SU-DHL-6 (cell line): ENCODE measurements at regions not wholly inside any gene's neighbourhood (a gene's known extent, or its start where the extent isn't known, plus 50 kb on each side); places are given as distances from the start of the nearest gene placed in this dataset.

Experiments
- H2AFZ ChIP-seq: fragments of 200-600 bp; sonication (generic); 2 replicates; pipeline ENCODE4 v1.6.1; 2014; ENCODE audit warnings: low read depth, mild to moderate bottlenecking, moderate library complexity, mixed read lengths, antibody characterized with exemption, low read length; ENCODE audit not compliant: severe bottlenecking
- H3F3A ChIP-seq: fragments of 200-600 bp; shearing (Covaris generic); 2 replicates; pipeline ENCODE4 v1.6.0; 2016; ENCODE audit warnings: antibody characterized with exemption, mild to moderate bottlenecking; ENCODE audit not compliant: insufficient read depth
- H3K27ac ChIP-seq: fragments of 200-600 bp; sonication (generic); 2 replicates; pipeline ENCODE4 v1.5.1; 2016; ENCODE audit warnings: low read depth, mild to moderate bottlenecking, low read length, moderate library complexity, mixed read lengths
- H3K27me3 ChIP-seq: fragments of 200-600 bp; sonication (generic), shearing (Covaris generic); 2 replicates; pipeline ENCODE4 v1.6.0; 2014; ENCODE audit warnings: mild to moderate bottlenecking, low read length
- H3K36me3 ChIP-seq: fragments of 200-600 bp; sonication (generic); 2 replicates; pipeline ENCODE4 v1.6.1; 2014; ENCODE audit warnings: mild to moderate bottlenecking, low read length, mixed read lengths
- H3K4me2 ChIP-seq: fragments of 300-600, 200-600 bp; shearing (Covaris generic), sonication (generic); 2 replicates; pipeline ENCODE4 v1.6.0; 2014; ENCODE audit warnings: low read length, low read depth, mild to moderate bottlenecking; ENCODE audit not compliant: poor library complexity, severe bottlenecking
- H3K4me3 ChIP-seq: fragments of 200-600 bp; sonication (generic); 2 replicates; pipeline ENCODE4 v1.5.1; 2014; ENCODE audit warnings: antibody characterized with exemption, low read length, mild to moderate bottlenecking, mixed read lengths; ENCODE audit not compliant: insufficient read depth, poor library complexity, severe bottlenecking
- H3K79me2 ChIP-seq: fragments of 200-600 bp; sonication (generic); 2 replicates; pipeline ENCODE4 v1.6.1; 2014; ENCODE audit warnings: mild to moderate bottlenecking, low read length, moderate library complexity; ENCODE audit not compliant: insufficient read depth
- H3K9ac ChIP-seq: fragments of 200-600 bp; sonication (generic); 2 replicates; pipeline ENCODE4 v1.7.0; 2014; ENCODE audit warnings: mild to moderate bottlenecking, low read length
- H3K9me2 ChIP-seq: fragments of 200-600 bp; sonication (generic); replicated peaks from 2 replicates; pipeline ENCODE4 v1.6.1; 2014; ENCODE audit warnings: low read length; ENCODE audit not compliant: insufficient read depth
- H3K9me3 ChIP-seq: fragments of 200-600 bp; sonication (generic); 2 replicates; pipeline ENCODE4 v1.6.1; 2014; ENCODE audit warnings: low read length, mixed read lengths; ENCODE audit not compliant: insufficient read depth
- H4K20me1 ChIP-seq: fragments of 200-600 bp; sonication (generic); 2 replicates; pipeline ENCODE4 v1.6.1; 2014; ENCODE audit warnings: low read depth, mild to moderate bottlenecking, antibody characterized with exemption, low read length, moderate library complexity, mixed read lengths
- EZH2phosphoT487 ChIP-seq: fragments of 200-600 bp; sonication (generic), shearing (Covaris generic); conservative IDR thresholded peaks from 2 replicates; pipeline ENCODE4 v1.6.1; 2018; ENCODE audit warnings: mild to moderate bottlenecking, antibody characterized with exemption, low read length, moderate library complexity, mixed read lengths
- TF ChIP-seq, protein P1 (sequence below): fragments of 200-600 bp; sonication (generic); IDR thresholded peaks from one replicate; pipeline ENCODE4 v1.5.1; 2017; ENCODE audit warnings: antibody characterized with exemption, mild to moderate bottlenecking, low read length, moderate library complexity; ENCODE audit not compliant: insufficient read depth, poor library complexity, severe bottlenecking

DNA sequence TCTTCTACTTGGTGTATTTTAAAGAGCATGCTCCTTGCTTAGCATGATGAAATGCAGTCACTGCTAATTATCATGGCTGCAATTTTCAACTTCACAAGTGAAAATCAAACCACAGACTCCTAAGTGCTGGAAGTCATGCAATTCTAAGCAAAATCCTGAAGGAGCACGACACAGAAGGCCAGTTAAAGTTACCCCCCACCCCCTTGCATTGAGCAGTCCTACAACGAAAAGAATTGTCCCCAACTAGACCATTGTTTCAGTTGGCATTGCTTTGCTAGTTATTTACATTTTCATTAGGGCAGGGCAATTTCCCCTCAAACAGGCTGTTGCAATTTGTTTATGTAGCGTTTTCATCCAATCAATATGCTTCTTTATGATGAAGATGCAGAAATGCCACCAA is 321.2 kb downstream of the PCDH7 start:
- no peak overlapping the region for H3K4me2 ChIP-seq
- no peaks in the 10 kb centered on the region for H3K79me2 ChIP-seq
- no peaks in the 10 kb centered on the region for H3K27me3 ChIP-seq

DNA sequence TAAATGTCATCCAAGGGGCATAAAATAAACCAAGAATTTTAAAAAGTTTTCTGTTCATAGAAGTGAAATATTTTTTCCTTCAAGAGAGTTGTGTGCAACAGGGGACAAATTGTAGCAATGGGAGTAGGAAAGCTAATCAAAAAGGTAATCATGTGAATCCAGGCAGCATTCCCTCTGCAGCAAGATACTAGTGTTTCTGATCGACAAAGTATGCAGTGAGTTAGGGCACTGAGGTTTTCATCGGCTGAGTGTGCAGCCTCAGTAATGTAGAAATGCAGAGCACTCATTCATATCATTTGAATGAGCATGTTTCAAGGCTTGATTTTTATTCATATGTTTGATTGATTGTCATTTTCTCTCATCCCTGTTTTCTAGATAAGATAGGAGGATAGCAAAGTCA is 321.7 kb downstream of the PCDH7 start:
- H3K79me2 ChIP-seq, result no peaks in the 10 kb centered on the region
- no peak overlapping the region for H3K9ac ChIP-seq
- no peak overlapping the region for H2AFZ ChIP-seq
- no peaks in the 10 kb centered on the region for H3F3A ChIP-seq
- no peaks in the 10 kb centered on the region for H4K20me1 ChIP-seq
- H3K9me3 ChIP-seq, result no peaks in the 10 kb centered on the region
- H3K4me2 ChIP-seq, result no peak overlapping the region
- no peaks in the 10 kb centered on the region for H3K9me2 ChIP-seq
- H3K27me3 ChIP-seq, result no peaks in the 10 kb centered on the region
- H3K4me3 ChIP-seq, result no peak overlapping the region
- no peaks in the 10 kb centered on the region for H3K36me3 ChIP-seq
- H3K27ac ChIP-seq, result no peak overlapping the region
- no peak for TF ChIP-seq EZH2phosphoT487
- TF ChIP-seq, protein P1, sequence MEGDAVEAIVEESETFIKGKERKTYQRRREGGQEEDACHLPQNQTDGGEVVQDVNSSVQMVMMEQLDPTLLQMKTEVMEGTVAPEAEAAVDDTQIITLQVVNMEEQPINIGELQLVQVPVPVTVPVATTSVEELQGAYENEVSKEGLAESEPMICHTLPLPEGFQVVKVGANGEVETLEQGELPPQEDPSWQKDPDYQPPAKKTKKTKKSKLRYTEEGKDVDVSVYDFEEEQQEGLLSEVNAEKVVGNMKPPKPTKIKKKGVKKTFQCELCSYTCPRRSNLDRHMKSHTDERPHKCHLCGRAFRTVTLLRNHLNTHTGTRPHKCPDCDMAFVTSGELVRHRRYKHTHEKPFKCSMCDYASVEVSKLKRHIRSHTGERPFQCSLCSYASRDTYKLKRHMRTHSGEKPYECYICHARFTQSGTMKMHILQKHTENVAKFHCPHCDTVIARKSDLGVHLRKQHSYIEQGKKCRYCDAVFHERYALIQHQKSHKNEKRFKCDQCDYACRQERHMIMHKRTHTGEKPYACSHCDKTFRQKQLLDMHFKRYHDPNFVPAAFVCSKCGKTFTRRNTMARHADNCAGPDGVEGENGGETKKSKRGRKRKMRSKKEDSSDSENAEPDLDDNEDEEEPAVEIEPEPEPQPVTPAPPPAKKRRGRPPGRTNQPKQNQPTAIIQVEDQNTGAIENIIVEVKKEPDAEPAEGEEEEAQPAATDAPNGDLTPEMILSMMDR, result no peak

More for the DNA sequence above, 321.2 kb downstream of the PCDH7 start:
- no peak for TF ChIP-seq EZH2phosphoT487
- TF ChIP-seq, protein P1, result no peak
- H4K20me1 ChIP-seq, result no peaks in the 10 kb centered on the region
- no peak overlapping the region for H3K4me3 ChIP-seq
- no peaks in the 10 kb centered on the region for H3F3A ChIP-seq
- no peak overlapping the region for H2AFZ ChIP-seq
- H3K36me3 ChIP-seq, result no peaks in the 10 kb centered on the region
- H3K9ac ChIP-seq, result no peak overlapping the region
- no peaks in the 10 kb centered on the region for H3K9me3 ChIP-seq
- H3K27ac ChIP-seq, result no peak overlapping the region
- H3K9me2 ChIP-seq, result no peaks in the 10 kb centered on the region

DNA sequence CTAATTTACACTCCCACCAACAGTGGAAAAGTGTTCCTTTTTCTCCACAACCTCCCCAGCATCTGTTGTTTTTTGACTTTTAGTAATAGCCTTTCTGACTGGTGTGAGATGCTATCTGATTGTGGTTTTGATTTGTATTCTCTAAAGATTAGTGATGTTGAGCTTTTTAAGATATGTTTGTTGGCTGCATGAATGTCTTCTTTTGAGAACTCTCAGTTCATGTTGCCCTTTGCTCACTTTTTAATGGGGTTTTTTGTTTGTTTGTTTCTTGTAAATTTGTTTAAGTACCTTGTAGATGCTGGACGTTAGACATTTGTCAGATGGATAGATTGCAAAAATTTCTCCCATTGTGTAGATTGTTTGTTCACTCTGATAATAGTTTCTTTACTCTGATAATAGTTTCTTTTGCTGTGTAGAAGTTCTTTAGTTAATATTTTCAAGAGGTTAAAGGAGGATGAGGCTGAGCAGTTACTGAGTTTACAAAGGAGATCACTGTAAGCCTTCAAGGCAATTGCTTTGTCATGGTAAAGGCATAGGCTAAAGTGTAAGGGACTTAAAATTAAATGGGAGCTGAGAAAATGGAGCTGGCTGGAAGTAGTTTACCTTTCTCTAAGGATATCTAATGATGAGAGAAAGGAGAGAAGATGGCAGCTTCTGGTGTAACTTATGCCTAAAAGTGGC is 323.4 kb downstream of the PCDH7 start:
- TF ChIP-seq, protein P1, result no peak
- no peak for TF ChIP-seq EZH2phosphoT487
- Histone ChIP-seq H3K27ac (no peak overlapping the region), H3K4me2 (no peak overlapping the region)

More for the DNA sequence above, 323.4 kb downstream of the PCDH7 start:
- Histone ChIP-seq H3K9me3 (no peaks in the 10 kb centered on the region), H2AFZ (no peak overlapping the region), H3K4me3 (no peak overlapping the region), H3K9me2 (no peaks in the 10 kb centered on the region), H4K20me1 (no peaks in the 10 kb centered on the region), H3K27me3 (no peaks in the 10 kb centered on the region), H3K79me2 (no peaks in the 10 kb centered on the region), H3F3A (no peaks in the 10 kb centered on the region), H3K9ac (no peak overlapping the region), H3K36me3 (no peaks in the 10 kb centered on the region)
